D721Med (cell line): ENCODE measurements at regions not wholly inside any gene's neighbourhood (a gene's known extent, or its start where the extent isn't known, plus 50 kb on each side); places are given as distances from the start of the nearest gene placed in this dataset.

Source experiments
- DNase-seq: peaks from one replicate; pipeline ENCODE4 v3.0.0; 2011; ENCODE audit warnings: low spot score; ENCODE audit not compliant: insufficient read length
- FAIRE-seq: peaks from 2 replicates; lab custom pipeline; 2011; peaks lifted over from hg19 to GRCh38; lab: Jason Lieb, UNC
- TF ChIP-seq, protein P1 (sequence below): IDR thresholded peaks from 2 replicates; pipeline ENCODE4 v1.5.1; 2012; ENCODE audit warnings: mild to moderate bottlenecking, control low read depth; ENCODE audit not compliant: insufficient read depth; ENCODE audit errors: missing control alignments

DNA sequence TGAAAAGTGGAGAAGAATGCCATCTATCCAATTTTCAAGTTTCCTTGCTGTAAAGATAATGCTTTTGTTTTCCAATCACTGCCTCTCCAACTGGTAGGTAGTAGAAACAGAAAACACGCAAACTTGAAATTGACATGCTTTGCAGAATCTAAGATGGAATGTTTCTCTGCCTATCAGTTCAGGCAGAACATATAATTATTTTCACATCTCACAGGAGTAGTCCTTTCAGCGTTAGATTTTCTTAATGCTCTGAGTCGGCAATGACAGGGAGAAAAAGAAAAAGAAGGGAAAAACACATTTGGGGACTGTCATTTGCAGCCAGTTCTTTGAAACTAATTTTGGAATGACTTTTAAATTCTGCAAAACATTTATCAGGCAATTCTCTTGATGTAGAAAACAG is 818.7 kb upstream of the PTPRD start:
- DNase-seq, result no peak
- no peak for FAIRE-seq
- TF ChIP-seq, protein P1, sequence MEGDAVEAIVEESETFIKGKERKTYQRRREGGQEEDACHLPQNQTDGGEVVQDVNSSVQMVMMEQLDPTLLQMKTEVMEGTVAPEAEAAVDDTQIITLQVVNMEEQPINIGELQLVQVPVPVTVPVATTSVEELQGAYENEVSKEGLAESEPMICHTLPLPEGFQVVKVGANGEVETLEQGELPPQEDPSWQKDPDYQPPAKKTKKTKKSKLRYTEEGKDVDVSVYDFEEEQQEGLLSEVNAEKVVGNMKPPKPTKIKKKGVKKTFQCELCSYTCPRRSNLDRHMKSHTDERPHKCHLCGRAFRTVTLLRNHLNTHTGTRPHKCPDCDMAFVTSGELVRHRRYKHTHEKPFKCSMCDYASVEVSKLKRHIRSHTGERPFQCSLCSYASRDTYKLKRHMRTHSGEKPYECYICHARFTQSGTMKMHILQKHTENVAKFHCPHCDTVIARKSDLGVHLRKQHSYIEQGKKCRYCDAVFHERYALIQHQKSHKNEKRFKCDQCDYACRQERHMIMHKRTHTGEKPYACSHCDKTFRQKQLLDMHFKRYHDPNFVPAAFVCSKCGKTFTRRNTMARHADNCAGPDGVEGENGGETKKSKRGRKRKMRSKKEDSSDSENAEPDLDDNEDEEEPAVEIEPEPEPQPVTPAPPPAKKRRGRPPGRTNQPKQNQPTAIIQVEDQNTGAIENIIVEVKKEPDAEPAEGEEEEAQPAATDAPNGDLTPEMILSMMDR, result no peak

DNA sequence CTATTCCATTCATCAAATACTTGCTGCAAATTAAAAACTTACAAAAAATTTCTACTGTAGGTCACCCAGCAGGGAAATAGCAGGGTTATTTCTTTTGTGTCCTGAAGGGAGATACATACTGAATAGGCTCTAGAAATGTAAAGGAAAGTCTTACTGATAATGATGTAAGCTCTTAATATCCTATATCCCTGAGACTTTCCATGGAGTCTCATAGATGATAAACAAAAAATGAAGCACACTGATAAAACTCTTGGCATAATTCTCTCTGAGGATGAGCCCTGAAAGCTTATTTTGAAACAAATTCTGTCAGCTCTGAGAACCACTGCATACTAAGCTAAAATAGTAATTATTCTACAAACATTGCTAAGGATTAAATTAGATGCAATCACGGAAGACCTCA is 819.6 kb upstream of the PTPRD start:
- DNase-seq (no peak), FAIRE-seq (no peak)
- TF ChIP-seq, protein P1, result no peak

DNA sequence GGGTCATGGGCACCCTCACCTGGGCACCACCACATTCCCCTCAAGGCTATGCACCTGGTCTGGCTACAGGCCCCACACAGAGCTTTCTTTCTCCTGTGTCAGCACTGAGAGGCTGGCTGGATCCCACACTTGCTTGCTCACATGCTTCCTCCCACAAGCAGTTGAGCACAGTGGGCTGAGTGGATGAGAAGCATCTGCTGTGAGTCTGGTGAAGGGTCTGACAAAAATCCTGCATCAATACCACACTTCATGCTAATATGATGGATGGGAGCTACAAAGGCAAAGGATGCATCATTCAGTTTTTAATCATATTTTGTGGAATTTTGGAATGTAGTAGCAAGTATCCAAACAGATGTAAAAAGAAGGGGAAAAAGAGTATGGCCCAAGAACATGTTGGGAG is 830.8 kb upstream of the PTPRD start:
- DNase-seq, result no peak
- TF ChIP-seq, protein P1, result no peak
- no peak for FAIRE-seq

DNA sequence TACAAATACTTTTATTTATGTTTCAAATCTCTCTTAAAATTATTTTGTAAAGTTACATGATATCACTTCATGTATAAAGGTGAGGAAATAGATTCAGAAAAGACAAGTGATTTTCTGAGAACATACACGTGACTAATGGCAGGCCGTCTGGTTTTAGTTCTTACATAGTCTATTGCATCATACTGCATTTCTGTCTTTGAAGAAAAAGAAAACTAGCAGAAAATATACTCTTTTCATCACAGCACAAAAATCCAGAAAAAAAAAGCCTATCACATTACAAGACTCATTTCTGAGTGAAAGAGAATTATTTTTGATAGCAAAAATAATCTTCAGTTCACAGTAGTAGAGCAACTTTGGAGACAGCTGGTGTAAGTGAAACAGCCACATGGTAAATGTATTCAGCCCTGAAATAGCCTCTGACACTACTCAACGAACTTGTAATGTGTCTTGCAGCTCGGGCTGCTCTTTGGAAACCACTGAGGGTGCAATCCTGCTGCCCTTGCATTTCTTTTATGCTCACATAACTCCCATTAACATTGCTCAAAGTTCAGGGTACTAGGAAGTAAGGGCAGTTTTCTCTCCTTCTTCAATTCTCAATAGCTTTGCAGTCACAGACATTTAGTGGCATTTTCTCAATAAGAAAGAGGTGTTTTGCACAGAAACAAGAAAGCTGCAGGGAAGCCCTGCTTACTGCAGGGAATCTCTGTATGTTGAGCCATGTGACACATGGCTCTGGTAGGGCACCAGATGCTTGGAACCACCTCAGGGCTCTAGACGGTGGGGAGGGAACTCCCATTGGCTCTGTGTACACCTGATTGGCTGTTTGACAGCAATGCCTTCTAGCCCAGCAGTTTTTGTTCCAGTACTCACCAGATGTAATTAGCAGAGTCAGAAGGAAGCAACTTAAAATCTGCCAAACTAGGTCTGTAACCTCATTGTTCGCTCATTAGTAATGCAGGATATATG is 845.3 kb upstream of the PTPRD start:
- TF ChIP-seq, protein P1, result no peak
- peak; percentile 35 for FAIRE-seq
- DNase-seq, result no peak

DNA sequence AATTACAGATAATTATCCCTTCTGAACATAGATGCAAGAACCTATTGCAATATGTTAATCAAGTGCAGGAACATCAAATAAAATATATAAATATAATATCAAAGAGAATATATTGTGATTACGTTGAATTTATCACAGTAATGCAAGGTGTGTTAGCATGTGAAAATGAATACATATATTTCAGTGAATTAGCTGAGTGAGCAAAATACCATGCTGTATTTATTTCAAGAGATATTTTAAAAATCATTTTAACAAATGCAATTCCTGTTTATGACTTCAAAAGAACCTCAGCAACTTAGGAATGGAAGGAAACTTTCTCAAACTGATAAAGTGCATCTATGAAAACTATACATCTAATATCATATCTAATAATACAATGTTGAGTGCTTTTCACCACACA is 856.9 kb upstream of the PTPRD start:
- FAIRE-seq (no peak), DNase-seq (no peak)
- TF ChIP-seq, protein P1, result no peak

DNA sequence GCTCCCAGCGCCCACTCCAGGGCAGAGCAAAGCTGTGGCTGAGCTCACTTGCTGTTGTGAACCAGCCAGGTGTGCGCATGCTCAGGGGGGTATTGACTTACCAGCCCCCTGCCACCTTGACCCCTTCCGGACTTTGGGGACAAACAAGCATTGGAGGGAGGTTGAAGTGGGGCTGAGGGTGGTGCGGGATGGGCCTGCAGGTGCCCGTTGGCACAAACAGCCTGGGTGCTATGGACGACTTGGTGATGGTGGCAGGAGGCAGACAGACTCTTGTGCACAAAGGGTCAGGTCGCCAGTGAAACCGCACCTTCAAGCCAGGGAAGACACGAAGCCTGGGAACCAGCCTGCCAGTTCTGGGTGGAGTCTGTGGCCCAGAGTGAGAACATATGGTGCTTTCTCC is 858.5 kb upstream of the PTPRD start:
- DNase-seq, result no peak
- TF ChIP-seq, protein P1, result no peak
- no peak for FAIRE-seq

DNA sequence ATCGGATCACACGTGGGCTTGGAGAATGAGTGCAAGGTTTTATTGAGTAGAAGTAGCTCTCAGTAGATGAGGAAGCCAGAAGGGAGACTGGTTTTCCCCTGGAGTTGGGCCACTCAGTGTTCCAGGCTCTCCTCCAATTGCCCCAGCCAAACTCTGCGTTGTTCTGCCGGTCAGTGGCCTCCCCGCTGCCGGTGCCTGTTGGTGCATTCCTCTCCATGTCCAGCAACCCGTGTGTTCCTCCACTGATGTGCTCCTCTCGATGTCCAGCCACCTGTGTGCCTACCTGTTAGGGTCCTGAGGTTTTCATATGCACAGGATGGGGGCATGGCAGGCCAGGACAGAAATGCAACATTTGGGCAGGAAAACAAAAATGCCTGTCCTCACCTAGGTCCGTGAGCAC is 888.0 kb upstream of the PTPRD start:
- FAIRE-seq, result no peak
- TF ChIP-seq, protein P1, result no peak
- no peak for DNase-seq
